GM21423 (cell line): ENCODE measurements at regions not wholly inside any gene's neighbourhood (a gene's known extent, or its start where the extent isn't known, plus 50 kb on each side); places are given as distances from the start of the nearest gene placed in this dataset.
"Not testable (repeated sequence)": the region's sequence is repeated elsewhere in the genome, so short reads cannot be mapped to it uniquely, and the experiment has no call there.

Experiments used
- ATAC-seq: cut with Tn5 transposase; IDR thresholded peaks from one replicate; pipeline ENCODE4 v1.9.1; 2021; ENCODE audit warnings: mild to moderate bottlenecking, moderate library complexity; ENCODE audit not compliant: unreplicated experiment

DNA sequence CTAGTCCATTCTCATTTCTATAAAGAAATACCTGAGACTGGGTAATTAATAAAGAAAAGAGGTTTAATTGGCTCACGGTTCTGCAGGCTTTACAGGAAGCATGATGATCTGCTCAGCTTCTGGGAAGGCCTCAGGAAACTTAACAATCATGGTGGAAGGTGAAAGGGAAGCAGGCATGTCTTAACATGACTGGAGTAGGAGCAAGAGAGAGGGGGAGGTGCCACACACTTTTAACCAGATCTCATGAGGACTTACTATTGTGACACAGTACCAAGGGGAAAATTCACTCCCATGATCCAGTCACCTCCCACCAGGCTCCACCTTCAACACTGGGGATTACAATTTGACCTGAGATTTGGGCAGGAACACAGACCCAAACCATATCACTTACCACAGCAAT is 310.1 kb downstream of the SH3GL2 start:
- ATAC-seq: not testable (repeated sequence)

DNA sequence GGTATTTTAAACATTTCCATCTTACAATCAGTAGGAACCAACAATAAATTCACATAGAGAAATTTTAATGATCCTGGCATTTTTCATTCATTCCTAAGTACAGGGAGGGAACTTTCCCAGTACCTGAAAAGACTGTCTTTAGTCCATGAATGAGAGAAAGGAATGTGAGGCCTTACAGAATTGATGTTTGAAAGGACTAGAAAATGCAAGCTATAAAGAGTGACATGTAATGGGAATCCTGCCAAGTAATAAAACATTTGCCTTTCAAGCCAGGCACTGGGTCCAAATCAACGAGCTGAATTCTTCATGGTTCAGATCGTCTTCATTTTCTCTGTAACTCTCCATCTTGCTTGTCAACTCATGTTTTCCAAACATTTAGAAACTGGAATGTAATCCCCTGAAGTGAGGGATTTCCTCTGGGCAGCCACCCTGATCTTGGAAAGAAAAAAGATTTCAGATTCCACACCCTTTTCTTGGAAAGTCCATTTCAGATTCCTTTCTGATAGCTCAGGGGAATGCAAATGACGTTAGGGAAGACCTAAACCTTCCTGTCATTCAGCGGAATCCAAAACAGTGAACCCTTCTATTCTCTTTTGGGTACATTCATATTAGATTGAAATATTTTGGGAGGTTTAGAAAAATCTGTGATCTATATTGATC is 315.8 kb downstream of the SH3GL2 start:
- no peak for ATAC-seq

DNA sequence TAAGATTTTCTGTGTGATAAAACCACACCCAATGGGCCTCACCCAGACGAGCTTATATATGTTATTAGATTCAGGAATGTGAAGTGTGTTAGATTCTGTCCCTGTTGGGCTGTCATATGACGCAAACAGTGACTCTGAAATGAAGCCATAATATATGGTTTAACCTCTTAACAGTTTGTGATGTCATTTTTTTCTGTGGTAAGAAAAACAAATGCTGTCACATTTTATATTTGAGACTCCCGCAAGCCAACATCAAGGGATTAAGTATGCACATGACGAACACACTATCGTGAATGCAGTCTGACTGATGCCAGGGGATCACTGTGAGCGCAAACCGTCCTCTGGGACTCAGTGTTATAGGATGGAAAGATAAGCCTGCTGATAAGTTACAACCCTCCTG is 321.7 kb downstream of the SH3GL2 start:
- ATAC-seq: no peak

DNA sequence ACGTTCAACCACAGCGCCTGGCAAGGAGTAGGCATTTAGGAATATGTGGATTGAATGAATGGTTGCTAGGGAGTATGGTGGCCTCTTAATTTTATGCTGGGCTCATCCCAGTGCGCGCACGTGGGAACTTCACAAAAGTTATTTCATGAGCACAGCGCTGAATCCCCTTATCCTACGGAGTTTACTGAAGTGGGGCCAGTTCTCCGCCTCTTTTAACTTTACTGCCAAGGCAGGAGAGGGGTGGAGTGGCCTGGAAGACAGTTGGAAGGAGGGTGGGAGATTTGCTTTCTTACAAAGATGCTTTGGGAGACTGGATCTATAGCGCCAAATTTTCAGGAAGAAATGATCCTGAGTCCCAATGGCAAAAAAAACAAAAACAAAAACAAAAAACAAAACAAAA is 326.5 kb downstream of the SH3GL2 start:
- ATAC-seq: no peak

DNA sequence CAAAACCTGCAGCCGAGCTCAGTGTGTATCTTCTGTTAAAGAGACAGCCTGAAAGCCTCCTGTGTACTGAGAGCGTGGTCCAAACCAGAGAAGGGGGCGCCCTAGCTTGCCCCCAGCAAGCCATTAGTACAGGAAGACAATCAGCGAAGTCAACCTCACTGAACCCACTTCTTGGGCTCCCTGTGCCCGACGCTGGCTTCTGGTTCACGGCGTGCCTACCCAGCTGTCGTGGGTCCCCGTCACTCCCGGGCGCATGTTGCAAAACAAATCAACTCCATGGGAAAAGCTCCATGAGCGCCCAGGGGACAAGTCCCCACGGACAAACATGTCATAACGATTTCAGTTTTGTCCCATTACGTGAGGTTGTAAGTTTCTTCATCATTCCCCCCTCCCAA is 326.9 kb downstream of the SH3GL2 start:
- no peak for ATAC-seq

DNA sequence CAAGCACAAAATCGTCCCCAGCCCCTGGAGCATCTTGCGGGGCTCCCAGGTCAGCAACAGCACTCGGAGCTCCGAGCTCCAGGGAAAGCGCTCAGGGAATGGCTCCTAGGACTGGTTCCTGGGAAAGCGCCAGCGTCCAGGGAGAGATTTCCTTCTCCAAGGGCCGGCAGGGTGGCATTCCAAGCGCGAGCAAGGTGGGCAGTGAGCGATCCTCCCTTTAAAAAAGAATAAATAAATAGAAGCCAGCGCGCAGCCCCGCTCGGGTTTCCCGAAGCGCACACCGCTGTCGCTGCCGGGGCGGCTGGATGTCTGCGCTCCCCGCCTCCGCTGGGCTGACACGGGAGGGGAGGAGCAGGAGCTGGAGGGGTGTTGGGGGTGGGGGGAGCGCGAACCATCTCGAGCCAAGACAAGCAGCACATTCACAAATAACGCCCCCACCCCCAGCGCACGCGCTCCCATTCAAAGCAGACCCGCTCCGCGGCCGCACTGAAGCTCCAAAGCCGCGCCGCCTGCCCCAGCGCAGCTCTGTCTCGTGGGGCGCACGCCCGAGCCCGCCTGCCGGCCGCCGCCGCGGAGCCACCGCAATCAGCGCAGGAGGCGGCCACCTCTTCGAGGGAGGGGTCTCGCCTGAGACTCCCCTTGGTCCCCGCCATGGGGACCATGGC is 327.4 kb downstream of the SH3GL2 start:
- no peak for ATAC-seq

DNA sequence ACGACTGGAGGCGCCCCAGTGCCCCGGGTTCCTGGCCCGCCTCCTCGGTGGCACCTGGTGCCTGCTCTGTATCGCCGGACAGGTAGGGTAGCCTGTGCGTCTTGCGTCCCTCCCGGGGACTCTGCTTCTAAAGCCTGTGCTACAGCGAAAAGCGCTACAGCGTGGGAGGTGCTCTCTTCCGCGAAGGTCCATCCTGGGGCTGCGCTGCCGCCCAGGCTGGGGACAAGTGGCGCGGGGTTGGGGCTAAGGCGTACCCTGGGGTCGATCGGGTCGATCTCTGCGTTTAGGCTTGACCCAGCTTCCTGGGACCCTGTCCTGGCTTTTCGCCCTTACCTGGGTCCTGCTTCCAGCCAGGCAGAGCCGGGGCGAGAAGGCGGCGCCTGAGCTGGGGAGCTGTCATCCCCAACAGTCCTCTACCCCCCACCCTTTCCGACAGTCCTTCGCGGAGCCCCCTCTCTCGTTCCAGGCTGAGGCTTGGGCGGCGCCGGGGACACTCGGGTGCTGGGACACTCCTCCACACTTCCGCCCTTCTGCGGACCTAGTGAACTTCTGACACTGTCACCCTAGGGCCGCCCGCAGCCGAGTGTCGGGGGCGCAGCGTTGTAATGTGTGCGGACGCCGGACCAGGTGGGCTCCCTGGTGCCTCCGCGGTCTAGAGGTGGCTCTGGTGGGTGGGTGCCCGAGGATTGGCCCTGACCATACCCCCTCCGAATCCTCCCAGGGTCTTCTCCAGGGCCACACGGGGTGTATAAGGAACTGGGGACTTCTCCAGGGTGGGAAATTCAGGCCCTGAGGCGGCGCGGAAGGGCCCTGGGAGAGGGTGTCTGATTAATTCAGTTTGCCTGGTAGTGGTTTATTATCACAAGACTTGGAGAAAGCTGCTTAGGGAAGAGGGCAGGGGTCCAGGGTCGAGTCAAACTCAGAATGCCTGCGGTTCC is 328.2 kb downstream of the SH3GL2 start:
- no peak for ATAC-seq

DNA sequence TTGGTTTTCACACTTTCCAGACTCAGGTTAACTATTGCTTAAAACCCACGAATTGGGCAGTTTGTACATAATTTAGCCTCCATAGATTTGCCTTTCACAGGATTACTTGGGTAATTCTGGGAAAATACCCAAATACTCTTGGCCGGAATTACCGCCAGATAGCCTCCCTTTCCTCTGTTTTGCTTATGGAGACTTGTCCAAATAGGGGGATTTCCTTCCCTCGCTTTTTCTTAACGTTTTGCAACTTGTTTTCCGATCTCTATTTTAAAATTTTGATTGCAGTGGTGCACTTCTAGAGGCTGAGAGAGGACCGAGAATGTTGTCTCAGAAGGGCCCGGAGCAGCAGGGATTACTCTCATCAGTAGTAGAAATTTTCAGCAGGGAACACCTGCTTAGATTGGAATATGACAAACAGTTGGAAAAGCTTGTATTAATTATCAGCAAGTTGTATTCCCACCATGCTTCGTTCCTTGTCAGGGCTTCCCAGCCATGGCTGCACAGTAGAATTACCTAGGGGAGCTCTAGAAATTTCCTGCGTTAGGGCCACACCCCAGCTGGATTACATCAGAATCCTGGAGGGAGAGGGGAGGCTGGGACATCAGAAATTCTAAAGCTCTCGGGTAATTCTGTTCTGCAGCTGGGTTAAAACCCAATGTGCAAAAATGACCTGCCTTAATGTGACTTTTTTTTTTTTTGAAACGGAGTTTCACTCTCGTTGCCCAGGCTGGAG is 329.1 kb downstream of the SH3GL2 start:
- ATAC-seq: no peak

DNA sequence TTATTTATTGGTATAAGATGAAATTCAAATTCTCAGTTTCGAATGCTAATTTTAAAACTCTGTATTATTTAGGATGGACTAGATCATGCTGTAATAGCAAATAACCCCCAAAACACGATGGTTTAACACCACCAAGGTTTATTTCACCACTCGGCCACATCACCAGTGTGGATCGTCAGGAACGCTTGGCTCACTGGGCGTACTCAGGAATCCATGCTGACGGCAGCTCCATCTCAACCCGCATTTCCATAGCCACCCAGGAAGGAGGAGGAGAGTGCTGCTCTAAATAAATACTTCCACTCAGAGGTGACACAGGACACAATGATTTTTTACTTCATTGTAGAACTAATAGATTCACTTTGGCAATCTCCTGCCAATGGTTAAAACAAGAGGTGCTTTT is 347.4 kb downstream of the SH3GL2 start:
- ATAC-seq: no peak

DNA sequence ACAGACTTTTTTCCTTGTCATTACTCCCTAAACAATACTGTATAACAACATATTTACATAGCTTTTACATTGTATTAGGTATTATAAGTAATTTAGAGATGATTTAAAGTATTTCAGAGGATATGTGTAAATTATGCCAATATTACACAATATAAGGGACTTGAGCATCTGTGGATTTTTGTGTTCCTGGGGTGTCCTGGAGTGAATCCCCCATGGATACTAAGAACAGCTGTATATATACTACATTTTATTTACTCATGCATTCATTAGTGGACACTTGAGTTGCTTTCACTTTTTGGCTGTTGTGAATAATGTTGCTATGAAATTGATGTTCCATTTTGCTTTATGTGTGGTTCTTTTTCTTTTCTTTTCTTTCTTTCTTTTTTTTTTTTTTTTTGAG is 348.8 kb downstream of the SH3GL2 start:
- no peak for ATAC-seq

DNA sequence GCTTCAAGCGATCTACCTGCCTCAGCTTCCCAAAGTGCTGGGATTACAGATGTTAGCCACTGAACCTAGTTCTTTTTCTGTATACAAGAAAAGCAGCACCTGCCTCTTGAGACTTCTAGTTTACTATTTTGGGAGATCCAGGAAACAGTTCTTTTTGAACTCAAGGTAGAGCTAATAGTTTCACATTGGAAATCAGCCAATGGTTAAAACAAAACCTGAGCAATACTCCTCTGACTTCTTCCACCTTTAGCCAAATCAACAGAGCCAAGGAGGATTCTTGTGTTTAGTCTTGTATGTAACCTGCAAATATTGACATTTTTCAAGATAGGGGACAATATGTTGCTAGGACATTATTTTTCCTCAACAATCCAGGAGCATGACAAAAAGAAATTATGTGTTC is 349.4 kb downstream of the SH3GL2 start:
- no peak for ATAC-seq

DNA sequence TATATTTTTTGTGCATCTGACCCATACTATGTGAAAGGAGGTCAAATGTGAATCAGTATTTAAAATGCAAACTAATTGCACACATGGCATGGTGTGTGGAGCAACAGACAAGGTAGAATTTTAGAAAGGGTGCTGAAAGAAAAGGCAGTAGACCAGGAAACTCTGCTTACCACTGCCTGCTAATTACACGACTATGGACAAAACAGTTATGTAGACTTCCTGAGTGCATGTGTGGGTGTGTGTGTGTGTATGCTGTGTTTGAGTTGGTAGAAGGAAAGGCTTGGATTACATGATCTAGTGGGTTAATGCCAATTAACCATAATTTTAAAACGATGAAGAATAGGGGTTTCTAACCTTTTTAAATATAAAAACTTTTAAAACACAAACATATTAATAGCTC is 349.9 kb downstream of the SH3GL2 start:
- ATAC-seq: no peak

DNA sequence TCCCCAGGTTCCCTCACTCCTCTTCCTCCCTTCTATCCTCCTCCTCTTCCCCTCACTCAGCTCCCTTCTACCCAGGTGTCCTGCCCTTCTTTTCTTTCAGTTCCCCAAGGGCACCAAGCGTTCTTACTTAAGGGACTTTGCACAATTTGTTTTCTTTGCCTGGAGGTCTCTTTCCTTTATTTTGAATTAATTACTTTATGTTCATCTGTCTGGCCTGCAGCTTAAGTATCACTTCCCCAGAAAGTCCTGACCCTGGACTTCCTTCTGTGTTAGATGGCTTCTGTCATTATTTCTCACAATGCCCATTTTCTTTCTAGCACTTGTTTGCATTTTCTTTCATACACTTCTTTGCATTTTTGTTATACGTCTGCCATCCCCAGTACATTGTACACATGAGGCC is 350.6 kb downstream of the SH3GL2 start:
- no peak for ATAC-seq

DNA sequence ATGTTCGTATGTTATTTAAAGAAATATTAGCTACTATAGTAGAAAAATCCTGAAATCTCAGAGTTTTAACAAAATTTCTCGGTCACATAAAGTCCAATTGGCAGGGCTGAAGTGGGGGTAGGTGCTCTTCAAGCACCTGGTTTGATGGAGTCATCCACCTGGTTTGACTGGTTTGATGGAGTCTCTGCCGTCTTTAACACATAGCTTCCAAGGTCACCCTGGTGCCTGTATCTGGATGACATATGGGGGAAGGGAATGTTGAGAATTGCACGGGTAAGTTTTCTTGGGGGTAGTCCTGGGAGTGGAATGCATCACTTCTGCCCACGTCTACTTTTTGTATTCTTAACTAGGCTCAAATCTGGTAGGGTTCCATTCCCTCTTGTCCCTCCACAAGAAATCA is 351.2 kb downstream of the SH3GL2 start:
- no peak for ATAC-seq

DNA sequence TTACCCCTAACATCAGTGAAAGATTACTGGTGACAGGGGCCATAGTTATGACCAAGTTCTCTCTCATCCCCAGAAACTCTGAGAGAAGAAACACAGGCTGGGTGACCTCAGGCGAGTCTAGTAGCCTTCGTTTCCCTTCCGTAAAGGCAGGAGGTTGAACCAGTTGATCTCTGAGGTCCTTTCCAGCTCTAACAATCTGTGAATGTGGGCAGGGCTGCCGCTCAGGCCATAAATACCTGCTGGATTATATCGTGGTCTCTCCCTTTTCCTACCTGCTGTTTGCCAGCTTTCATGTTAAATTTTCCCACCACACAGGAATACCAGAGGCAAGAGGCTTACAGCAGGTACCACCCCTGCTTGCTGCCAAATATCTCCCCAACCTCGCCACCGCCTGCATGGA is 357.5 kb downstream of the SH3GL2 start:
- no peak for ATAC-seq

DNA sequence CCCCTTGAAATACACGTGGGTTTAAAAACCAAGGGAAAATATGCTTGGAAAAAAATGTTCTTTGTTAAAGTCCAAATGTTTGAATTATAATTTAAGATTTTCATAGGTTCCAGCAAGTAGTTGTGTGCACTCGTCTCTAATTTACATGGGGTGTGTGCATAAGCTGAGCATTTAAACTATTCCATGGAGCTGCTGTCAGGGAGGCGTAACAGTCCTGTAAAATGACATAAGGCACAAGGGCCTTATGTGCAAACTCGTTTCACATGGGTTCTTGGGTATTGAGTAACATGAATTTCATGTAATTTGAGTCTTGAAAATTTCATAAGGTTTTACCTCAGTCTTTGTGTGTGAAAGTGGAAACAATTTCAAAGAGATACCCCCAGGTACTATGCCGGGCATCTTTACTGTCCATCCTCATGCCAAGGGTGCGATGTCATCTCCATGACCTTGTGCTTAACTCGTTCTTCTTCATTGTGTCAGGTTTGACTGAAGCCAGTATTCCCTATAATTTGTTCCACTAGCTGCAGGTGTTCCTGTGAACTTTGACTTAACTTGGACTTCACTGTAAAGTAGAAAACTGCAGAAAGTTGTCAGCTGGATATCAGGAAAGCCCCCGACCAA is 359.3 kb downstream of the SH3GL2 start:
- ATAC-seq: no peak

DNA sequence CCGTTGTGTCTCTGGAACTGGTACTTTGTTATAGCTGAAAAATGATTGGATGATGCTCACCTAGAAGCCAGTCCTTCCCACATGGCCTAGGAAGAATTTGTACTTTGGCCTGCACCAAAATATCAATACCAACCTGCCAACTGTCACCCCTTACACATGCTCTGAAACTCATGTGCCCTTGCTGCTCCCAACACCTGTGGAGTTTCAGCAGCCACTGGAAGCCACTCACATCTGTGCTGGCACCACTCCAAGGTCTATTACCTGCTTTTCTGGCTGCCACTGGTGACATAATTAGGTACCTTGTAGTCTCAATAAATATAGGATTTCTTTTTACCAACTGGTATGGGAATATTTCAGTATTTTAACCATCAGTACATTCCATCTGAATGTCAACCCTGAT is 363.6 kb downstream of the SH3GL2 start:
- ATAC-seq: no peak

DNA sequence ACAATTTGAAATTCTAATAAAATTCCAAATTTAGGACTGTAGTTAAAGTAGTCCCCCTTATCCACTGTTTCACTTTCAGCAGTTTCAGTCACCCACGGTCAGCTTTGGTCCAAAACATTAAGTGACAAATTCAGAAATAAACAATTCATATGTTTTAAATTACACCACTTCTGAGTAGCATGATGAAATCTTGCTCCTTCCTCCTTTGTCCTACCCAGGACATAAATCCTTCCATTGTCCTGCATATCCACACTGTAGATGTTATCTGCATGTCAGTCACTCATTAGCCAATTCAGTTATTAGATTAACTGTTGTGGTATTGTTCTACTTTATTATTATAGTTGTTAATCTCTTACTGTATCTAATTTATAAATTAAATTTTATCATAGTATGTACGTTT is 376.5 kb downstream of the SH3GL2 start:
- ATAC-seq: no peak

DNA sequence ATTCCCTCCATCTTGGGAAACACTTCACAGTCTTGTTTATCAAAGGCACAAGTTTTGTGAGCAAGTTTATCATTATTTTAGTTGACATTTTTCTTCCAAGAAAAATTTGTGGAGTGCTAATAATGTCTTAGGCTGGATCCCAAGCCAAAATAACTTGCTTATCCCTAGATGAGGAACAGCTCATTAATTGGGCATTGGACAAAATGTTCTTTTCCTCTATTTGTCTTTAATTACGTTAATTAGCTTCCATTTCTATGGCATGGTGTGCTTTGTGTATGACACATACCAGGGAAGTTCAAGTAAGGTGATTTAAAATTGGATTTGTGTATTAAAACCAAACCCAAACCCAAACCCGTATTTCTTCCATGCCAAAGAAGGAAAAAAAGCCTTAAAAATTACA is 379.5 kb downstream of the SH3GL2 start:
- no peak for ATAC-seq

DNA sequence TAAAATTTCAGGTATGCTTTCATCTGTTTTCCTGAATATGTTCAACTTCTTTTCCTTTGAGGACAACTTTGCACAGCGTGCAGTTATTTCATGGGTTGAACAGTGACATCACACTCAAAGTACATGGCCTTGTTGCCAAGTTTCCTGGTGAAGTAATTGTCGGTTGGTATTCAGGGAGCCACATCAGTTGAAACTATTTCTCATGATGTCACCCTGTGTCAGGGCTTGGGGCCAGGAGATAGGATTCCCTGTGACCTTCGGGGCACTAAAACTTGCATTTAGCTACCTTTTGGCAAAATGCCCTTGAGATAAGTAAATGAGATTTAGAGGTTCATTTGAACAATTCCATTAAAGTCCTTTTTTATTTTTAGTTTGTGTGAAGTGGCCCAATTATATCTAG is 383.9 kb downstream of the SH3GL2 start:
- no peak for ATAC-seq

DNA sequence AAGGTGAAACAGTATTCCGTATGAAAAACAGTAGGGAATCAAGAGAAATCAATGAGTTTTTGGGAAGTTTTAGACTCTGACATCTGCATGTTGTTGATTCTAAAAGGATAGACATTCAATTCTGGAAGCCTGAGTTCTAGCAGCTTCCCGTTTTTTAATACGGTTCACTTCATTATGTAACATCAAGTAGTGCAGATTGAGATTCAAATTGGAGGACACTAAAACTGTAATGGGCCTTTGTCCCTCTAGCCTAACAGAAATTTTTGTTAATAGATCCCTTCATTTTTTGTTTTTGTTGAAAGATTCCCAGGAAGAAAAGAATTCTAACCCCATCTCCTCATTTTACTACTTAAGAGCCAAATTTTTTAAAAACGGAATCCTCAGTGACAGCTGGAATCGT is 384.6 kb downstream of the SH3GL2 start:
- no peak for ATAC-seq
